Germinal center (tissue), 1 donor: ENCODE measurements at regions not wholly inside any gene's neighbourhood (a gene's known extent, or its start where the extent isn't known, plus 50 kb on each side); places are given as distances from the start of the nearest gene placed in this dataset.
"Not testable (repeated sequence)": the region's sequence is repeated elsewhere in the genome, so short reads cannot be mapped to it uniquely, and the experiment has no call there.

ENCODE experiments used
- DNase-seq: peaks from one replicate; pipeline ENCODE4 v3.0.0; 2012; ENCODE audit warnings: mixed read lengths, low spot score

DNA sequence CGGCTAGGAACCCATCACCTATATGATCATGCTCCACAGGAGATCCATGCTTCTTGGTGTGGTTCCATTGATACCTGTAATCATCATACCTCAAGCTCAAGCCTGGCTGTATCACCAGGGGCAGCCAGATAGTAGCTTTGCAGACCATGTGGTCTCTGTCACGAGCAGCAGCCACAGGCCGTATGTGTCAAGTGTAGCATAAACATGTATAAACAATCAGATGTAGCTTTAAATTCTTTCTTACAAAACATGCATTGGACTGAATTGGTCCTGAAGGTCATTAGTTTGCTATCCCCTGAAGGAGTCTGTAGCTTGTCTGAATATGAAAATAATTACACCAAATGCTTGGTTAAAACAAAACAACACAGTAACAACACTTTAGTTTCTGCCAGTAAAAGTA, 1223.2 kb upstream of the TMEM132C start:
- no peak for DNase-seq

DNA sequence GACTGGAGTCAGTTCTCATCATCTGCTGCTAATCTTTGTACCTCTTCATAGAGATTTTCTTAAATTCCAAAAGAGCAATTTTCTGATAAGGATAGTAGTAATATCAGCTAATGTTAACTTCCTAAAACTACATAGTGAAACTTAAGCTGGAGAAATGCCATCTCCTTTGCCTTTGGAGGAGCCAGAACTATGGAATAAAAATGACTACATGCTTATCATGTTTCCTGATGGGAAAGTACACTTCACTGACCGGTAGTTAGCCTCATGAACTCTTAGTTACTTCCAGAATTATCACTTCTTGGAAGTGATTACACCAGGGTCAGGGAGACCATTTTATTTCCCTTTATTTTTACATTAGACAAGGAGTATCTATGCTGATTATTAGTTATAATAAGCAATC, 1222.1 kb upstream of the TMEM132C start:
- no peak for DNase-seq

- no peak for DNase-seq
Observed at GRCh38 chr12:127046467-127046866, 1220.5 kb upstream of the TMEM132C start.

GRCh38 chr12:127048057-127048456, 1218.9 kb upstream of the TMEM132C start:
- no peak for DNase-seq

- DNase-seq, result not testable (repeated sequence)
Observed at GRCh38 chr12:127048525-127048924, 1218.4 kb upstream of the TMEM132C start.

- no peak for DNase-seq
Observed at GRCh38 chr12:127051139-127051538, 1215.8 kb upstream of the TMEM132C start.

DNA sequence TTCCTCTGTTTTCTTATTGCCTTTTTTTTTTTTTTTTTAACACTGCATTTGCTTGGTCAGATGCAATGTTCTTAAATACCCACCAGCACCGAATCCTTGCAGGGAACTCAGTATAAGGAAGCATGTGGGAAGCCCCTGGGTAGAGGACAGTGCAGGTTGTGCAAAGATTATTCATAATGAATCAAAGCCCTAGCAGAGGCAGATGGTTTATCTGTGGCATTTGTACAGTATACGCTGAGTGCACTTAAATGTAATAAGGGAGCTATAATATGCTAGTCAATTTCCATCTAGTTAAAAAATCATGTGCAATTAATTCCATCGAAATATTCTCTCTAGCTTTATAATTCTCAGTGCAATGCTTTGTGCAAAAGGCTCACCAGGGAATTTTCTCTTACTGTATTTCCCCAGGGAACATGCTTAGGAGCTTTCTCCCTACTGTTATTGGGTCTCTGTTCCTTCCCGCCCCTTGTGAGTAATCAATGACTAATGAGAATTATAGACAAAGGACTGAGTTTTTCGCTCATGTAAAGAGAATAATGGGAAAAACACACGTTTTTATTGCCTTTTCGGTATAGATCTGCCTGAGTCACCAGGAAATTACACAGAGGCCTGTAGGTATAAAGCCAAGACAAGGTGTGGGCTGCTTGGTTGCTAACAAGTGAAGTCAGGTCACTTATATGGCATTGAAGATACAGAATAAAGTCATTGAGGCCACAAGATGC, 1214.3 kb upstream of the TMEM132C start:
- no peak for DNase-seq

DNA sequence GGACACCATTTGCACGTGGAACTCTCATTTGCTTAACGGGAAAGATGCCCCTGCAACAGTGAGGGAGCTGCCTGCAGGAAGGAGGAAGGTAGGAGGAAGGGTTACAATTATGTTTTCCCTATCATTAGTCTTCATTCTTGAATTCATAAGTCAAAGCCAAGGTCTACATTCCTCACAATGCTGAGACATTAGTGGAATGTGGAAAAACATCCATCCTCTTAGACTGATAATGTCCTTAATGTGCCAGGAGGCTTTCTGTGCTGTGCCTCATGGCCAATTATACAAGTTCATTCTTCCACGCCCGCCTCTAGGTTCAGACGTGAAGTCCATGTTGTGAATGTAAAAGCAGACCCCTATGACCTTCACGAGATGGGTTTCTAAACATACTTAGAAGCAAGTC, 1212.4 kb upstream of the TMEM132C start:
- DNase-seq, result no peak

DNA sequence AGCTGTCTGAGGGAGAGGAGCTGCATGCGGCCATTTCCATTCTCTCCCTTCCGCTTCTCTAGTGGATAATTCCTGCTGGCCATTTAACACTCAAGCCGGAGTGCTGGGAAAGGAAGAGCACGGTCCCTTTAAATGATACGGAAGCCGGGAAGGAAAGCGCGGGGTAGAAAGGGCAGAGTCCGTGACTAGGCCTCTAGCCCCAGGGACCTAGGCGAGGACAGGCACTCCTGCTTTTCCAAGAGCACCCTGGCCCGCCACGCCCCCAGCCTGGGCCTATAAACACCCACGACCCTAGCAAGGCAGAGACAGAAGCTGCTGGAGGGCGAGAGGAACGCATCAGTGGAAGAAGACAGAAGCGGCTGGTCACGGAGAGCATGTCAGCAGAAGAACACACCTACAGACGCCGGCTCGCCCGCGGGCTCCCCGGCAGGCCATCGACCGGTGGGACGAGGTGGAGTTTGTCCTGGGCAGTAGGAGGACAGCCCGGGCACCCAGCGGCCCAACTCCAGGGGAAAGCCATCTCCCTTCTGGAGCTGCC, 1206.6 kb upstream of the TMEM132C start:
- no peak for DNase-seq

GRCh38 chr12:127060933-127061332, 1206.0 kb upstream of the TMEM132C start:
- no peak for DNase-seq

GRCh38 chr12:127063339-127064072, 1203.5 kb upstream of the TMEM132C start:
- no peak for DNase-seq

- no peak for DNase-seq
Observed at GRCh38 chr12:127064207-127064606, 1202.8 kb upstream of the TMEM132C start.

GRCh38 chr12:127065595-127065994, 1201.4 kb upstream of the TMEM132C start:
- no peak for DNase-seq

DNA sequence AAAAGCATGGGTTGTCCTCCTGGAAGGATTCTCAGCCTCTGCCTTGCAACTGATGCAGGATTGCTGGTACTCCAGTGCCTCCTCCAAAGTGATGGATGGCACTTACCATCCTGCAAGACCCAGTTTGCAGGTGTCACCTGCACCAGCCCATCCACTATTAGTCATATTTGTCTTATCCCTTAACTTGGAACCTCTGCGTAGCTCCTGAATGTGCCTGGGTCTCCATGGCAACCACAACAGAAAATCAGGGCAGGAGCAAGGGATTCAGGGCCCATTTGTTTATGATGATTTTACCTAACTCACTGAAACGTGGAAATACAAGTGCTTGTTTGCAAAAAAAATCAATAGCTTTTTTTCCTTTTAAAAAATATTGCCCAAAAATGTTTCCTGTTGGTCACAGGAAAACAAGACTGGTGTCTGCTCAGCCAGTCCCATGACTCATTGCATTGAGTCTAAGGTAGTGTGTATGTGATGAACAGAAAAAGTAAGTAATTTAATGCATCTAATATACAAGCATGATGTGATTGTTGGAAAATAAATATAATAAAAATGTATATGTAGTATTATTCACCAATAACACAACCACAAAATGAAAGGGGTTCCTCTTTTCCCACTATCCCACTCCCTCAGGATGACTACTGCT, 1196.3 kb upstream of the TMEM132C start:
- no peak for DNase-seq

- no peak for DNase-seq
Observed at GRCh38 chr12:127074161-127074560, 1192.8 kb upstream of the TMEM132C start.

- DNase-seq, result no peak
Observed at GRCh38 chr12:127075981-127076380, 1191.0 kb upstream of the TMEM132C start.

DNA sequence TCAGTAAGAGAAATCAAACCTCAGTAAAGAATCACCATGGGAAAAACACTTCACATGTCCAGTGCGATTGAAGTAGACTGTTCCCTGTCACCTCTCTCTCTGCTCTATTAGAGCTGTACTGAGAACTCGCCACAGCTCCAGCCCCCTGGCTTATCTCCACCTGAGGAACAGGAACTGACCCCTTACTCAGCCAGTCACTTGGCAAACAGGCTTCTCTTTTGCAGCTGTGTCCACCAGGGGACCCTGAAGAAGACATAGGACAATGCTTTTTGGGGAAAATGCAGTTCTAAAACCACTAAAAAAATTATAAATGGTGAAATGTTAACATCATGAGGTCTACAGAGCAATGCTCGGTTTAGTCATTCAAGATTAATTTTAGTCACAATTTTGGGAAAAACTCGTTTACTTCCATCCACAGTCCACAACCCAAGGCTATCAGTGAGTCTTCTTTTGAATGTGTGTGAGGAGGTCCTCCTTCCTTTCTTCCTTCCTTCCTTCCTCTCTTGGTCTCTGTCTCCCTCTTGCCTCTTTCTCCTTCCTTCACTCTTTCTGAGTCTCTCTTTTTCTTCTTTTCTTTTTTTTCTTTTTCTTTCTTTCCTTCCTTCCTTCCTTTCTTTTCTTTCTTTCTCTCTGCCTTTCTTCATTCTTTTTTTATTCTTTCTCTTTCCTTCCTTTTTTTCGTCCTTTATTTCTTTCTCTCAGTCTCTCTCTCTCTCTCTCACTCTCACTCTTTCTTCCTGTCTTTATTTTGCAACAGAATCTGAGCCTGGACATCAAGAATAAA, 1189.5 kb upstream of the TMEM132C start:
- DNase-seq, result no peak

- no peak for DNase-seq
Observed at GRCh38 chr12:127078577-127079350, 1188.2 kb upstream of the TMEM132C start.

- no peak for DNase-seq
Observed at GRCh38 chr12:127079636-127080035, 1187.3 kb upstream of the TMEM132C start.

- no peak for DNase-seq
Observed at GRCh38 chr12:127081058-127081457, 1185.9 kb upstream of the TMEM132C start.
